ENCODE measurements at regions not wholly inside any gene's neighbourhood (a gene's known extent, or its start where the extent isn't known, plus 50 kb on each side); places are given as distances from the start of the nearest gene placed in this dataset.

GRCh38 chr2:18176679-18177215, 298.3 kb downstream of the KCNS3 start:
- DNase-seq: no peak

GRCh38 chr2:18172607-18173006, 294.1 kb downstream of the KCNS3 start:
- no peak for DNase-seq

- DNase-seq: no peak
These were observed 293.0 kb downstream of the KCNS3 start for GRCh38 chr2:18171191-18172139.

- DNase-seq: no peak
These were observed 292.2 kb downstream of the KCNS3 start for GRCh38 chr2:18170642-18171041.

GRCh38 chr2:18169893-18170175, 291.4 kb downstream of the KCNS3 start:
- DNase-seq: no peak

- DNase-seq: no peak
These were observed 290.8 kb downstream of the KCNS3 start for GRCh38 chr2:18169121-18169892.

GRCh38 chr2:18167871-18168270, 289.4 kb downstream of the KCNS3 start:
- DNase-seq: no peak

GRCh38 chr2:18161681-18162080, 283.2 kb downstream of the KCNS3 start:
- DNase-seq: no peak

- DNase-seq: no peak
These were observed 281.4 kb downstream of the KCNS3 start for GRCh38 chr2:18159896-18160295.

- no peak for DNase-seq
These were observed 278.0 kb downstream of the KCNS3 start for GRCh38 chr2:18156421-18156820.

- no peak for DNase-seq
These were observed 277.5 kb downstream of the KCNS3 start for GRCh38 chr2:18156002-18156401.

- DNase-seq: no peak
These were observed 276.3 kb downstream of the KCNS3 start for GRCh38 chr2:18154812-18155211.

GRCh38 chr2:18154259-18154658, 275.8 kb downstream of the KCNS3 start:
- no peak for DNase-seq

- DNase-seq: no peak
These were observed 275.3 kb downstream of the KCNS3 start for GRCh38 chr2:18153741-18154140.

GRCh38 chr2:18151237-18151636, 272.8 kb downstream of the KCNS3 start:
- DNase-seq: no peak

GRCh38 chr2:18149660-18150246, 271.3 kb downstream of the KCNS3 start:
- DNase-seq: no peak

- no peak for DNase-seq
These were observed 258.5 kb downstream of the KCNS3 start for GRCh38 chr2:18136881-18137475.

GRCh38 chr2:18133310-18133709, 254.8 kb downstream of the KCNS3 start:
- DNase-seq: no peak

GRCh38 chr2:18132697-18133096, 254.2 kb downstream of the KCNS3 start:
- DNase-seq: no peak

- no peak for DNase-seq
These were observed 253.3 kb downstream of the KCNS3 start for GRCh38 chr2:18131761-18132160.

GRCh38 chr2:18129348-18129747, 250.9 kb downstream of the KCNS3 start:
- no peak for DNase-seq

GRCh38 chr2:18125303-18125702, 246.8 kb downstream of the KCNS3 start:
- no peak for DNase-seq

Data from stimulated activated CD4-positive, alpha-beta T cell treated with anti-CD3 and anti-CD28 coated beads, Interleukin-1b, Interleukin-23, amount 100 ng/mL, for 48 hours (primary cell).